Spleen (tissue), 7 donors: ENCODE measurements at regions not wholly inside any gene's neighbourhood (a gene's known extent, or its start where the extent isn't known, plus 50 kb on each side); places are given as distances from the start of the nearest gene placed in this dataset.

Experiments used
- CTCF ChIP-seq, 11 experiments: fragments of 200-600 bp in 7 of 11; fragments of 450-650 bp in 4 of 11; sonication (generic) in 4 of 11; IDR thresholded peaks in 8 of 11; conservative IDR thresholded peaks in 3 of 11; 1 replicate in 7 of 11; 2 replicates in 4 of 11; pipeline versions ENCODE4 v1.4.0 to v1.8.0; 2016 to 2021; ENCODE audit warnings: antibody characterized with exemption in 11 of 11, inconsistent platforms in 4 of 11, mild to moderate bottlenecking in 1 of 11
- POLR2A ChIP-seq, 3 donors: fragments of 450-650 bp; IDR thresholded peaks; one replicate each; pipeline ENCODE4 v1.5.1; 2017; ENCODE audit warnings: antibody characterized with exemption in 3 of 3, mild to moderate bottlenecking in 1 of 3
- POLR2AphosphoS5 ChIP-seq, 3 donors: sonication (generic); formaldehyde crosslinking; IDR thresholded peaks; one replicate each; pipeline ENCODE4 v1.5.1; 2017; ENCODE audit warnings: antibody characterized with exemption in 3 of 3
- donor health status: DM: no; HTN: no; CAD: no; lungs with moderate emphysema.
- donor health status: DM: no; HTN: no; CAD: no.
- donor health status: DM: no; HTN: no; CAD: no.

GRCh38 chr2:217436386-217436785 is 566.4 kb downstream of the TNS1 start:
- TF ChIP-seq CTCF (IDR thresholded peaks at IDR 0.05 in 8 of 11, conservative IDR thresholded peaks at IDR 0.05 in 3 of 11), result no peak
- TF ChIP-seq POLR2A (IDR thresholded peaks at IDR 0.05), result no peak
- no peak for TF ChIP-seq POLR2AphosphoS5 (IDR thresholded peaks at IDR 0.05)
